ENCODE measurements at regions not wholly inside any gene's neighbourhood (a gene's known extent, or its start where the extent isn't known, plus 50 kb on each side); places are given as distances from the start of the nearest gene placed in this dataset.

DNA sequence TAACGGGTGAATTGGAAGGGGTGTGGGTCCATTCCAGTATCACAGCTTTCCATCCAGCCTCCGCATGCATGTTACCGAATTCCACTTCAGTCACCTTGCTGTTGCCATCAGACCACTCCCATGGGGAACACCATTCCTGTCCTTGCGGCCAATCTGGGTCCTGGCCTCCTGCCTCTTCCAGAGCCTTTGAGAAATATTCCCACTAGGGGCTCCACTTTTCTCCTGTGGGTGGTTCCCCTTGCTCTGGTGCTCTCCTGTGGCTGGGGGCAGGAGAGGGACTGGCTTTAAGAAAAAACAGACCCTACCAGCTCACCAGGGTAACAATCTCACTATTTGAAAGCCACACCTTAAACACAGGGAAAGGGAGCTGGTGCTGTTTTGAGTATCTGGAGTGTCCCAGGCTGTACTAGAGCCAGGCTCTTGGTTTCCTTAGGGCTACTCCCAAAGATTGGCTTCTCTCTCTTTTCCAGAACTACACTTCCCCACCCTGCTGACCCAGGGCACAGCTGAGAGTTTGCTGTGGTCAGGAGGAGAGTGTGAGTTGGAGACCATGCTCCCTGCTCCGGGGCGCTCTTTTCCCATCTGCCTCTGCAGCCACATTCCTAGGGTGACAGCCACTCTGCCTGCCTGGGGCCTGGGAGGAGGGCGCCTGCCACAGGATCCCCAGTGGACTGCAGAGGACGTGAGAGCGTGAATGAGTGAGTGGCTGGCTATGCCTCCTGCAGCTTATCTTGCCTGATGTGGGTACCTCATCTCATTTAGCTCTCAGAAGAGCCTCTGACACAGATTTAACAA lies 460.8 kb upstream of the HS6ST1 start:
- TF ChIP-seq ZFY (CRISPR knock-in tag; IDR thresholded peaks at IDR 0.05) (no peak), ZNF468 (CRISPR knock-in tag; IDR thresholded peaks at IDR 0.05) (no peak)
- TF ChIP-seq, protein P1, sequence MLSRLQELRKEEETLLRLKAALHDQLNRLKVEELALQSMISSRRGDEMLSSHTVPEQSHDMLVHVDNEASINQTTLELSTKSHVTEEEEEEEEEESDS (CRISPR knock-in tag; IDR thresholded peaks at IDR 0.05; ENCODE audit: borderline replicate concordance) = no peak

GRCh38 chr2:128780434-128781080 lies 461.9 kb upstream of the HS6ST1 start:
- CTCF ChIA-PET (ENCODE audit: low intra/inter-chr PET ratio, low total read pairs) = no interaction called here
- Histone ChIP-seq H3K27ac (ENCODE audit: extremely low read length, insufficient read depth, low read length) (no peak overlapping the region), H3K4me1 (ENCODE audit: insufficient read depth, low read length) (no peaks in the 10 kb centered on the region), H4K20me1 (ENCODE audit: insufficient read depth, low read length) (no peaks in the 10 kb centered on the region), H3K27me3 (ENCODE audit: control insufficient read depth in 1 of 2, insufficient read depth in 2 of 2, low read length in 2 of 2) (peaks cover 3 to 72% of the 10 kb centered on the region in 2 experiments; a peak in 3 of 5 replicates), H3K9ac (ENCODE audit: insufficient read depth, low read depth, low read length) (no peak overlapping the region), H2AFZ (ENCODE audit: low read length) (no peak overlapping the region), H3K79me2 (ENCODE audit: insufficient read depth, low read length) (no peaks in the 10 kb centered on the region), H3K4me2 (ENCODE audit: low read depth, low read length) (no peak overlapping the region), H3K4me3 (replicated peaks in 1 of 3; ENCODE audit: insufficient read depth in 1 of 3, low read depth in 2 of 3, low read length in 3 of 3) (no peak overlapping the region), H3K9me3 (ENCODE audit: low read length) (no peaks in the 10 kb centered on the region), H3K36me3 (replicated peaks in 1 of 2; ENCODE audit: control insufficient read depth in 1 of 2, insufficient read depth in 2 of 2, low read length in 2 of 2) (no peaks in the 10 kb centered on the region)
- no peak for FAIRE-seq
- in situ Hi-C loops (cut with HindIII; ENCODE audit: extremely low pct_ligation_motif_present, low pct_unique_long_range_greater_than_20kb) = no loop called here
- no peak for DNase-seq (ENCODE audit: low spot score)
- BruUV-seq (replicated peaks) = no TSS peak
- intact Hi-C loops (cut with micrococcal nuclease; ENCODE audit: unreplicated experiment) = no loop called here
- 5% methylated on average over 5 of the region's 5 CpGs for WGBS (ENCODE audit: low lambda C conversion rate)
- TF ChIP-seq ELF1 (CRISPR knock-in tag; IDR thresholded peaks at IDR 0.05) = no peak
- POLR2A ChIA-PET = no interaction called here
- ATAC-seq = no peak

More for the DNA sequence above, 460.8 kb upstream of the HS6ST1 start:
- Histone ChIP-seq H3K36me3 (replicated peaks in 1 of 2; ENCODE audit: control insufficient read depth in 1 of 2, insufficient read depth in 2 of 2, low read length in 2 of 2) (no peaks in the 10 kb centered on the region), H3K9me3 (ENCODE audit: low read length) (no peaks in the 10 kb centered on the region), H2AFZ (ENCODE audit: low read length) (no peak overlapping the region), H3K9ac (ENCODE audit: insufficient read depth, low read depth, low read length) (no peak overlapping the region), H4K20me1 (ENCODE audit: insufficient read depth, low read length) (no peaks in the 10 kb centered on the region), H3K27me3 (ENCODE audit: control insufficient read depth in 1 of 2, insufficient read depth in 2 of 2, low read length in 2 of 2) (peaks cover 2 to 65% of the 10 kb centered on the region in 2 experiments; a peak in 3 of 5 replicates), H3K4me3 (replicated peaks in 1 of 3; ENCODE audit: insufficient read depth in 1 of 3, low read depth in 2 of 3, low read length in 3 of 3) (no peak overlapping the region), H3K4me1 (ENCODE audit: insufficient read depth, low read length) (no peaks in the 10 kb centered on the region), H3K79me2 (ENCODE audit: insufficient read depth, low read length) (no peaks in the 10 kb centered on the region), H3K27ac (ENCODE audit: extremely low read length, insufficient read depth, low read length) (no peak overlapping the region), H3K4me2 (ENCODE audit: low read depth, low read length) (no peak overlapping the region)
- intact Hi-C loops (cut with micrococcal nuclease; ENCODE audit: unreplicated experiment) (no loop called here), in situ Hi-C loops (cut with HindIII; ENCODE audit: extremely low pct_ligation_motif_present, low pct_unique_long_range_greater_than_20kb) (no loop called here)
- ChIA-PET POLR2A (no interaction called here), CTCF (ENCODE audit: low intra/inter-chr PET ratio, low total read pairs) (no interaction called here)
- WGBS (ENCODE audit: low lambda C conversion rate) = 52% methylated on average over 6 of the region's 9 CpGs
- BruUV-seq (replicated peaks) = no TSS peak
- no peak for FAIRE-seq
- no peak for ATAC-seq
- DNase-seq (ENCODE audit: low spot score) = no peak
